ENCODE measurements at regions not wholly inside any gene's neighbourhood (a gene's known extent, or its start where the extent isn't known, plus 50 kb on each side); places are given as distances from the start of the nearest gene placed in this dataset.

DNA sequence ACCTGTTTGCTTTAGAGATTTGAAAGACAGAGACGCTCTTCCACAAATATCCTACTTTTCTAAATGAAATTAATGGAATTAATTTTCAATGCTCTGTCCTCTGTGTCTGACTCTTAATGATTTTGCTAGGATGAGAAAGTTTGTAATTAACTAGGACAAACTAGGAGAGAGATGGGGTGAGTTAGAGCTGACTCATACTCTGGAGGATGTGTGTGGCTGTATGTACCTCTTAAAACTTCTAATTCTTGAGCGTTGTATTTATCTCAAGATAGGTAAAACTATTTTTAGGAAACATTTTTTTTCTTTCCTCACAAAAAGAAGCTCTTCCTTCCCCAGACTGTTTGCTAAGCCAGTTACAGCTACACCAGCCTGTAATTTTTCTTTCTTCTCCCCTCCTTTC lies 178.8 kb upstream of the ANKRD30A start:
- Mint-ChIP-seq H3K36me3 (ENCODE audit: insufficient read depth) (no peaks in the 10 kb centered on the region), H3K4me3 (no peak overlapping the region), H3K27me3 (no peaks in the 10 kb centered on the region), H3K4me1 (no peaks in the 10 kb centered on the region), H3K9me3 (peaks cover 24% of the 10 kb centered on the region), H3K27ac (ENCODE audit: low read depth) (no peak overlapping the region)
- DNase-seq (ENCODE audit: low spot score in 2 of 2) = no peak
- no peak for ATAC-seq (replicated peaks; ENCODE audit: extremely low read depth, poor library complexity, severe bottlenecking)

DNA sequence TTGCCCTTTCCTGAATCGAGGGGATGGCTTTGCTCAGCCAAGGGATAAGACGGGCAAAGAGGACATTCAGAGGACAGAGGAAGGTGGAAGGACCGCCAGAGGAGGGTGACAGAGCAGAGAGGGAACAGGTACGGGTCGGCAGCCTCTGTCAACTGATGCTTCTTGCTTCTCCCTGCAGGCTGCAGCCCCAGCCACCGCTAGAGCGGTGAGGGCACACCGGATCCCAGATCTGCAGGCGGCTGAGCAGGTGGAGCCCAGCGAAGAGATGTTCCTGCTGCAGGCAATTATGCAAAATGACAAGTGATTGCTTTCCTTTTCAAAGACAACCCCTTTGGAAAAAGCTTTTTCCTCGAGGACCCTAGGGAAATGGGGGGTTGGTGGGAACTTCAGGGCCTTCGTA lies 181.9 kb upstream of the ANKRD30A start:
- Mint-ChIP-seq H3K27me3 (no peaks in the 10 kb centered on the region), H3K9me3 (peaks cover 24% of the 10 kb centered on the region), H3K36me3 (ENCODE audit: insufficient read depth) (no peaks in the 10 kb centered on the region), H3K4me3 (no peak overlapping the region), H3K27ac (ENCODE audit: low read depth) (no peak overlapping the region), H3K4me1 (no peaks in the 10 kb centered on the region)
- ATAC-seq (replicated peaks; ENCODE audit: extremely low read depth, poor library complexity, severe bottlenecking) (no peak), DNase-seq (ENCODE audit: low spot score in 2 of 2) (no peak)

DNA sequence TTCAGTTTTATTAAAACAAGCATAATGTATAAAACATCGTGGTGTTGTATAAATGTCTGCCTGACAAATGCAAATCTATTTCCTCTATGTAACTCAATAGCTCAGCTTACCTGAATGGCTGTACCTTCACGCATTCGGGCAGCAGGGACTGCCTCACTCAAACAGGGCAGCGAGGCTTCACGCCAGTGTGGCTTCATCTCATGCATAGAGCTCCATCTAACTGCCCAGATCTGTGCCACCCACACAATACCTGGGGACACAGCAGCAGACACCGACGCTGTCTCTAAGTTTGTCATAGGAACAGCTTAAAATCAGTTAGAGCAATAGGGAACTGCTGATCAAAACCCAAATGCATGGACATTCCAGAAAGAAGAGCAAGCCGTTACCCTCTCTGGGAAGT lies 182.8 kb upstream of the ANKRD30A start:
- peaks cover 24% of the 10 kb centered on the region for H3K9me3 Mint-ChIP-seq
- DNase-seq (ENCODE audit: low spot score in 2 of 2) (no peak), ATAC-seq (replicated peaks; ENCODE audit: extremely low read depth, poor library complexity, severe bottlenecking) (no peak)
- H3K36me3 Mint-ChIP-seq (ENCODE audit: insufficient read depth) = no peaks in the 10 kb centered on the region
- no peaks in the 10 kb centered on the region for H3K27me3 Mint-ChIP-seq
- no peak overlapping the region for H3K27ac Mint-ChIP-seq (ENCODE audit: low read depth)
- H3K4me3 Mint-ChIP-seq = no peak overlapping the region
- H3K4me1 Mint-ChIP-seq = no peaks in the 10 kb centered on the region

DNA sequence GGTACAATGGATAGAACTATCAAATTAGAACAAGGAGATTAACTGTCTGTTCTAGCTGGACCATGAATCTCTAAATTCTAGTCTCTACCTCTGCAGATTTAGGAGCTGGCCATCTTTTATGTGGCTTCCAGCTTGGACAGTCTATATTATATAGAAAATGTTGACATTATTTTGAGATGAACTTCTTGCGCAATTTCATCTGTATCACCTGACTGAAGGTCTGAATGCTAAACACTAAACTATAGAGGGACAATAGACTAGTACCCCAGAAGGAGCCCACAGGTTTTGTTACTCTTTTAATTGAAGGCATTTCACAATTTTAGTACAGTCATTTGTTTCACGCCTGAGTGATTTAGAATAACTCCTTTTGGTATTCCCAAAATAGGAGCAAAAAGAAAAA lies 222.4 kb upstream of the ANKRD30A start:
- Mint-ChIP-seq H3K9me3 (peaks cover 26% of the 10 kb centered on the region), H3K36me3 (ENCODE audit: insufficient read depth) (no peaks in the 10 kb centered on the region), H3K4me3 (no peak overlapping the region), H3K27me3 (no peaks in the 10 kb centered on the region), H3K27ac (ENCODE audit: low read depth) (no peak overlapping the region), H3K4me1 (no peaks in the 10 kb centered on the region)
- ATAC-seq (replicated peaks; ENCODE audit: extremely low read depth, poor library complexity, severe bottlenecking) (no peak), DNase-seq (ENCODE audit: low spot score in 2 of 2) (no peak)

DNA sequence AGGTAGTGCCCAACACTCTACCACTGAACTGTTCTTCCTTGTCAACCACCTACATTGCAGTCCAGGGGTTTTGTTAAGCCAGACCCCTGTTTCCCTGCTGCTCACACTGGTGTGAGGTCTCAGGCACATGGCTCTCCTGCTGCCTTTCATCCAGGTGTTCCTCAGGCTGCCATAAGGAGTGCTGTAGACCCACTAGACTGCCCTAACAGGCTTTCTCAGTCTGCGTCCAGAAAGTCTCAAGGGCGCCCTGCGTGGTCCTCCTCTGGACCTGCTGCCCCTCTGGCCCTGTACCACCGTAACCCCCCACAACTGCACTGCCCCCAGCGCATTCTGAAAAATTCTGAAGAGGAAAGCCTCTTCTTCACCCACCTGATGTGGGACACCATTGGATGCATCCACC lies 225.7 kb upstream of the ANKRD30A start:
- no peaks in the 10 kb centered on the region for H3K4me1 Mint-ChIP-seq
- ATAC-seq (replicated peaks; ENCODE audit: extremely low read depth, poor library complexity, severe bottlenecking) = no peak
- no peak overlapping the region for H3K27ac Mint-ChIP-seq (ENCODE audit: low read depth)
- H3K4me3 Mint-ChIP-seq = no peak overlapping the region
- peaks cover 24% of the 10 kb centered on the region for H3K9me3 Mint-ChIP-seq
- no peaks in the 10 kb centered on the region for H3K36me3 Mint-ChIP-seq (ENCODE audit: insufficient read depth)
- H3K27me3 Mint-ChIP-seq = no peaks in the 10 kb centered on the region
- no peak for DNase-seq (ENCODE audit: low spot score in 2 of 2)

DNA sequence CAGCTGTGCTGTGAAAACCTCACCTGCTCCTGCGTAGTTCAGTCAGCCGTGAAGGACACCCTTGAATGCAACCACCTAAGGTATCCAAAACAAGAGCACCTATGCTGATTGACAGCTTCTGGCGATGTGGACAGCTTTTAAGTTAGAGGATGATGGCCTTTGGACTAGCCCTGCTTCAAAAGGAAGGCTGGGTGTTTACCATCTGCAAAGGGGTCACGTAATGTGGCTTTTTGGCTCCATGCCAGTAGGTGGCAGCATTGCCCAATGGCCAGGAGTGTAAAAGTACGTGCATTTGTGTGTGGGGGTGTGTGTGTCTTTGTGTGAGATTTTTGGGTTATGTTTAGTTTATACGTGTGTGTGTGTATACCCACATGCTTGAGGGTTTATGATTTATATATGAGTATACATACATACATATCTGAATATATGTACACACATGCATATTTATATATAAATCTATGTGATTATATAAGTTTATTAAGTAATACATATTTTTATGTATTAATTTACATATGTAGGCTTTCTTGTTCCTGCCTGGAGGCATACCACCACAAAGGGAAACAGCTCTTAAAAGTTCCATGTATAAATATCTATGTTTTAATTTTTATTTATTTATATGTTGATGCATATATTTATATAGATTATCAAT lies 236.3 kb upstream of the ANKRD30A start:
- DNase-seq (ENCODE audit: low spot score in 2 of 2) (no peak), ATAC-seq (replicated peaks; ENCODE audit: extremely low read depth, poor library complexity, severe bottlenecking) (no peak)
- H3K27ac Mint-ChIP-seq (ENCODE audit: low read depth) = no peak overlapping the region
- H3K4me3 Mint-ChIP-seq = no peak overlapping the region
- H3K36me3 Mint-ChIP-seq (ENCODE audit: insufficient read depth) = no peaks in the 10 kb centered on the region
- H3K27me3 Mint-ChIP-seq = no peaks in the 10 kb centered on the region
- no peaks in the 10 kb centered on the region for H3K4me1 Mint-ChIP-seq
- H3K9me3 Mint-ChIP-seq = peaks cover 5% of the 10 kb centered on the region

DNA sequence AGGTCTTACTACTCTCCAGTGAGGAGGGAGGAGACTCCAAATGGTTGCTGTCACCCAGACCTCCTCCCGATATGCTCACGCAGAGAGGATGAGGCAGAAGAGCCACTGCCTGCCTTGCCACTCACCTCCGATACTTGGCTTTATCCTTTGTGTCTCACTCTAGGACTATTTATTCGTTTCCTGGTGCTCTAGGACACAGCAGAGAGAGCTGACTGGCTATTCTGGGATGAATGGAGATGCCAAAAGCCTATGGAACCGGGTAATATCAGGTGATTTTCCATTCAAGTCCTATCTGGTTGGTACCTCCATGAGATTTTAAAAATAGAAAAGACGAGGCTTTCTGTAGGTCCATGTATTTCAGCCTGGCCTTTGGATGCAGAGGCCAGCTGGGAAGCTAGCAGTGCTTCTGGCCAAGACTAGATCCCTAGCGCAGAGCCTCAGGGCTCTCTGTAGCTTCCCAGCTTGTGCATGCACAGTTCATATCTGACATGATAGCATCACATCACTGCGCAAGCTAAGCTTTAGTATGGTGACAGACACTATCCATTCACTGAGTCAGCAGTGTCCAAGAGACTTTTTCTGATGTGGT lies 239.0 kb upstream of the ANKRD30A start:
- Mint-ChIP-seq H3K27me3 (no peaks in the 10 kb centered on the region), H3K36me3 (ENCODE audit: insufficient read depth) (no peaks in the 10 kb centered on the region)
- no peak for ATAC-seq (replicated peaks; ENCODE audit: extremely low read depth, poor library complexity, severe bottlenecking)

DNA sequence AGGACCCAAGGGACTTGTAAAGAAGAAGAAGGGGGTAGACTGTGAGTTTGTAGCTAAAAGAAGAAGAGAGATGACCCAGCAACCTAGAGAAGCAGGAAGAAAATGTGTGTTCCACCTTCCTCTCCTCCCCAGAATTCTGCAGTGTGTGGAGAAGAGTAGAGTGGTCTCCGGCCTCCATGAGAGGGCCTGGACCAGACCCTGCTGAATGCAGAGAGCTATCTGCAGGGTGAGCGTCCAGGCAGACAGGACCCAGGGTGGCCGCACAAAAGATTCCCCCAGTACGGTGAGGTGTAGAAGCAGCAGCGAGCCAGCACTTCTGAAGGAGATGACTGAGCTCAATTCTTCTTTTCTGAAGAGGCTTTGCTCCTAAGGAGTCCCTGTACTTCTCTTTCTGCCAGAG lies 239.7 kb upstream of the ANKRD30A start:
- Mint-ChIP-seq H3K27ac (ENCODE audit: low read depth) (no peak overlapping the region), H3K4me3 (no peak overlapping the region), H3K27me3 (no peaks in the 10 kb centered on the region), H3K36me3 (ENCODE audit: insufficient read depth) (no peaks in the 10 kb centered on the region), H3K4me1 (no peaks in the 10 kb centered on the region), H3K9me3 (no peaks in the 10 kb centered on the region)
- no peak for DNase-seq (ENCODE audit: low spot score in 2 of 2)
- ATAC-seq (replicated peaks; ENCODE audit: extremely low read depth, poor library complexity, severe bottlenecking) = no peak

More for the DNA sequence above, 239.0 kb upstream of the ANKRD30A start:
- Mint-ChIP-seq H3K27ac (ENCODE audit: low read depth) (no peak overlapping the region), H3K4me3 (no peak overlapping the region), H3K9me3 (peaks cover under 1% of the 10 kb centered on the region), H3K4me1 (no peaks in the 10 kb centered on the region)
- no peak for DNase-seq (ENCODE audit: low spot score in 2 of 2)

DNA sequence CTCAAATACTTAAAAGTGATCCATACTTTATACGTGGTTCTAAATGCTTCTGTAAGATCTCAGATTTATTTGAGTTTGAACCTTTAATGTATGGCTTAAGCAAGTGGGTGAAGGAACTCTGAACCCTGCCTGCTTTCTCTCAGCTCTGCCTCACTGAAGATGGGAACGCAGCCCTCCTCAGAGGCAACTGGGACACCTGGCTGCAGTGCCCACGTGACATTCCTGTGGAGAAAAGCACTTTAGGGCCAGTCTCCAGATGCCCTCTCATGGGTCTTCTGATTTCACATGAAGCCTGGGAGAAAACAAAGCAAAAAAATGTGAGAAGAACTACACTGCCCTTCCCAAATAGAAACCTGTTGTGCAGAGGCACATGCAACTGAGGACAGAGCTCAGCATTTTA lies 242.6 kb upstream of the ANKRD30A start:
- no peaks in the 10 kb centered on the region for H3K27me3 Mint-ChIP-seq
- no peaks in the 10 kb centered on the region for H3K4me1 Mint-ChIP-seq
- no peak for ATAC-seq (replicated peaks; ENCODE audit: extremely low read depth, poor library complexity, severe bottlenecking)
- no peak for DNase-seq (ENCODE audit: low spot score in 2 of 2)
- no peak overlapping the region for H3K27ac Mint-ChIP-seq (ENCODE audit: low read depth)
- no peaks in the 10 kb centered on the region for H3K9me3 Mint-ChIP-seq
- H3K36me3 Mint-ChIP-seq (ENCODE audit: insufficient read depth) = no peaks in the 10 kb centered on the region
- H3K4me3 Mint-ChIP-seq = no peak overlapping the region

DNA sequence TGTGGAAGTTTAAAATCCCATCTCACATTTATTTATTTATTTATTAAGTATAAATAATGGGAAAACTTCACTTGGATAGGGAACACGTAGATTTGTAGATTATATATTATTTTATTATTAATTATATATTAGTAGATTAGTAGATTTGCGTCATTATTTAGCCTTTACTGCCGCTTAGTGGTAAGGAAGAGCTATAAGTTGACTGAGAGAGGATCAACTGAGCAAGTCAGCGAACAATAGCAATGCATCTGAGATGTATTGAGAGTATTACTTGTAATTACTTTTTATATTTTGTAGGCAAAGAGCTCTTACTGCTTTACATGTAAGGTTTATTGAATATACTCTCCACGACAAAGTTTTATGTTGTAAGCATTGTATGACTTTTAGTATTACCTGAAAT lies 244.5 kb upstream of the ANKRD30A start:
- no peaks in the 10 kb centered on the region for H3K27me3 Mint-ChIP-seq
- ATAC-seq (replicated peaks; ENCODE audit: extremely low read depth, poor library complexity, severe bottlenecking) (no peak), DNase-seq (ENCODE audit: low spot score in 2 of 2) (no peak)
- no peak overlapping the region for H3K4me3 Mint-ChIP-seq
- no peak overlapping the region for H3K27ac Mint-ChIP-seq (ENCODE audit: low read depth)
- H3K4me1 Mint-ChIP-seq = no peaks in the 10 kb centered on the region
- no peaks in the 10 kb centered on the region for H3K36me3 Mint-ChIP-seq (ENCODE audit: insufficient read depth)
- no peaks in the 10 kb centered on the region for H3K9me3 Mint-ChIP-seq

DNA sequence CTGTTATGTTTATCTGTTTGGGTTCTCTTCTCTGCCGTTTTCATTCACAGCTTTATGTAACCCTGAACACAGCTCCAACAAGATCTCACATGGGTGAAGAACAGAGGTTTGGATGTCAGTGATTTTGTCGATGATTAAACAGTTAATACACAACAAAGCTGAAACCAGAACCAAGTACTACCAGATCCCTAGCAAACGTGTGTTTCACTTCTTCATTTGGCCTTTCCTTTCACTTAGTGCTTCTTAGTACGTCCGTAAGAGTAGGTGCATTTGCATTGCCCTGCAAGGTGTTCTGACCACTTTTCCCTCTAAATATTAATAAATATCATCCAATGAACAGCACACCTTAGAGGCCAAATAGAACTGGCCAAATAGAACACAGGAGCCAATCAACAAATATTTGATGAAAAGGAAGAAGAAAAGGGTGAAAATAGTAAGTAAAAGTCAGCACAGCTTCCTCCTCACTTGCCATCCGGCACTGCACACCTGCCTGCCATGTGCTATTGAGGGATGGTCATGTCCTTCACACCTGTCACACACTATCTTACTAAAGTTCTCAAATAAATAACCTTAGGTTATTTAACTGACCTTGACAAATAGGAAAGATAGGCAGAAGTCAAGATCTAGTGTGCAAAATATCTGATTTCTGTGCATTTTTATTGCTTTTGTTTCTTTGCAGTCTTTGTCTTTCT lies 252.6 kb upstream of the ANKRD30A start:
- H3K4me3 Mint-ChIP-seq = no peak overlapping the region
- DNase-seq (ENCODE audit: low spot score in 2 of 2) (no peak), ATAC-seq (replicated peaks; ENCODE audit: extremely low read depth, poor library complexity, severe bottlenecking) (no peak)
- H3K9me3 Mint-ChIP-seq = no peaks in the 10 kb centered on the region
- H3K27me3 Mint-ChIP-seq = no peaks in the 10 kb centered on the region
- no peaks in the 10 kb centered on the region for H3K4me1 Mint-ChIP-seq
- H3K27ac Mint-ChIP-seq (ENCODE audit: low read depth) = no peak overlapping the region
- H3K36me3 Mint-ChIP-seq (ENCODE audit: insufficient read depth) = no peaks in the 10 kb centered on the region

DNA sequence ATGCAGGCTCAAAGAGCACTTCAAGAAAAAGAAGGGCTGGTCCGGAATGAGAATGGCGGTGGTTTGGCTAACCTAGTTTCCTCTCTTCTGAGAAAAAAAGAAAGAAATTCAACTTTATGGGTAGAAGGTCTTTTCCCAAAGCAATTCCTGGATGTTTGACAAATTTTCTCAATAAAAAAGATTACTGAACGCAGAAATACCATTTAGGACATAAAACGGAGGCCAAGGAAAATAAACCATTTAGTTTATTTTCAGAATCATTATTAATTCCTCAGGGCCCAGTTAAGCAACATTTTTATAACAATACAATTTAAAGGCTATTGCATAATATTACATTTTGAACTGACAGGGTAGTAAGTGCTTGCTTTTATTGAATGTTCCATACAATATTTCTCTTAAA lies 284.6 kb upstream of the ANKRD30A start:
- ATAC-seq (replicated peaks; ENCODE audit: extremely low read depth, poor library complexity, severe bottlenecking) = no peak
- DNase-seq (ENCODE audit: low spot score in 2 of 2) = no peak
- Mint-ChIP-seq H3K27me3 (no peaks in the 10 kb centered on the region), H3K4me1 (no peaks in the 10 kb centered on the region), H3K9me3 (peaks cover 13% of the 10 kb centered on the region), H3K36me3 (ENCODE audit: insufficient read depth) (no peaks in the 10 kb centered on the region), H3K4me3 (no peak overlapping the region), H3K27ac (ENCODE audit: low read depth) (no peak overlapping the region)

DNA sequence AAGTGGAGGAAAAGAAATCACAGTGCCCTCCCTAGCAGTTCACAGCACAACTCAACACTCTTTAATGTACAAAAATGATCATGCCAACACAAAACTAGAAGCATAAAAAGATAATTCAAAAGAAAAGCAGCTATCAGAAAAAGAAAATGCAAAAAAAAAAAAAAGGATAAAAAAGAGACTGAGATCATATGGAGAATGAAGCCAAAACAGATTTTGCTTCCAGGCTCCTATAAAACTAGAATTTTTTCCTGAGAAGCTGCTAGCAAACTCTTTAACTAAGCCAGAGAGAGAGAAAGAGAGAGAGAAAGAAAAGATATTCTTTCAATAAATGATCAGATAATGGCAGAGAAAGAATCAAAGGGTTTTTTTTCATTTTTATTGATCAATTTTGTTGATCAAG lies 288.0 kb upstream of the ANKRD30A start:
- ATAC-seq (replicated peaks; ENCODE audit: extremely low read depth, poor library complexity, severe bottlenecking) = no peak
- DNase-seq (ENCODE audit: low spot score in 2 of 2) = no peak
- H3K27ac Mint-ChIP-seq (ENCODE audit: low read depth) = no peak overlapping the region
- H3K4me1 Mint-ChIP-seq = no peaks in the 10 kb centered on the region
- peaks cover 13% of the 10 kb centered on the region for H3K9me3 Mint-ChIP-seq
- H3K4me3 Mint-ChIP-seq = no peak overlapping the region
- H3K36me3 Mint-ChIP-seq (ENCODE audit: insufficient read depth) = no peaks in the 10 kb centered on the region
- H3K27me3 Mint-ChIP-seq = no peaks in the 10 kb centered on the region
